Thyroid gland (tissue), 4 donors: ENCODE measurements at regions not wholly inside any gene's neighbourhood (a gene's known extent, or its start where the extent isn't known, plus 50 kb on each side); places are given as distances from the start of the nearest gene placed in this dataset.

Experiments used
- CTCF ChIP-seq, 6 experiments: fragments of 200-600 bp in 3 of 6; fragments of 450-650 bp in 3 of 6; sonication (generic) in 3 of 6; IDR thresholded peaks; one replicate each; pipeline ENCODE4 v1.5.1; 2016 to 2019; ENCODE audit warnings: antibody characterized with exemption in 6 of 6, mild to moderate bottlenecking in 2 of 6, inconsistent platforms in 1 of 6, moderate library complexity in 1 of 6
- POLR2A ChIP-seq, 2 donors: fragments of 450-650 bp; IDR thresholded peaks; one replicate each; pipeline ENCODE4 v1.6.1; 2017; ENCODE audit warnings: antibody characterized with exemption in 2 of 2, mild to moderate bottlenecking in 2 of 2, moderate library complexity in 1 of 2

- TF ChIP-seq CTCF (IDR thresholded peaks at IDR 0.05) (no peak), POLR2A (IDR thresholded peaks at IDR 0.05) (no peak)
Measured at GRCh38 chr18:34522603-34523002, 187.5 kb upstream of the DTNA start.
